Activated naive CD8-positive, alpha-beta T cell treated with anti-CD3 and anti-CD28 coated beads, Interleukin-2, amount 50 U/mL, for 24 hours (primary cell): ENCODE measurements at regions not wholly inside any gene's neighbourhood (a gene's known extent, or its start where the extent isn't known, plus 50 kb on each side); places are given as distances from the start of the nearest gene placed in this dataset.
"Not testable (repeated sequence)": the region's sequence is repeated elsewhere in the genome, so short reads cannot be mapped to it uniquely, and the experiment has no call there.

ENCODE experiments used
- ATAC-seq: fragments of 150-1000 bp; cut with Tn5 transposase; one replicate; pipeline ENCODE4 v1.10.0; 2021
- DNase-seq: peaks from one replicate; pipeline ENCODE4 v3.0.0; 2021
- H3K27ac Mint-ChIP-seq: one replicate; pipeline ENCODE4 v1.8.0; 2021; ENCODE audit warnings: mild to moderate bottlenecking, mixed read lengths
- H3K27me3 Mint-ChIP-seq: one replicate; pipeline ENCODE4 v1.8.0; 2021; ENCODE audit warnings: mixed read lengths
- H3K36me3 Mint-ChIP-seq: one replicate; pipeline ENCODE4 v1.8.0; 2021; ENCODE audit warnings: low read depth, mixed read lengths
- H3K4me1 Mint-ChIP-seq: one replicate; pipeline ENCODE4 v1.8.0; 2021; ENCODE audit warnings: mixed read lengths
- H3K4me3 Mint-ChIP-seq: one replicate; pipeline ENCODE4 v1.8.0; 2021; ENCODE audit warnings: mild to moderate bottlenecking, moderate library complexity, mixed read lengths
- H3K9me3 Mint-ChIP-seq: one replicate; pipeline ENCODE4 v1.8.0; 2021; ENCODE audit warnings: mixed read lengths

GRCh38 chr15:79608066-79608864, 176.1 kb downstream of the MINAR1 start:
- Mint-ChIP-seq H3K36me3 (no peaks in the 10 kb centered on the region), H3K4me3 (no peak overlapping the region), H3K9me3 (no peaks in the 10 kb centered on the region), H3K27ac (no peak overlapping the region), H3K4me1 (no peaks in the 10 kb centered on the region), H3K27me3 (peaks cover 14% of the 10 kb centered on the region)
- ATAC-seq (no peak), DNase-seq (no peak)

GRCh38 chr15:79609506-79609905, 177.4 kb downstream of the MINAR1 start:
- DNase-seq (no peak), ATAC-seq (no peak)
- H3K36me3 Mint-ChIP-seq: no peaks in the 10 kb centered on the region
- H3K4me3 Mint-ChIP-seq: no peak overlapping the region
- H3K27me3 Mint-ChIP-seq: peaks cover 14% of the 10 kb centered on the region
- no peaks in the 10 kb centered on the region for H3K9me3 Mint-ChIP-seq
- H3K27ac Mint-ChIP-seq: no peak overlapping the region
- H3K4me1 Mint-ChIP-seq: no peaks in the 10 kb centered on the region

- H3K27ac Mint-ChIP-seq: no peak overlapping the region
- H3K9me3 Mint-ChIP-seq: no peaks in the 10 kb centered on the region
- H3K27me3 Mint-ChIP-seq: peaks cover 13% of the 10 kb centered on the region
- H3K4me1 Mint-ChIP-seq: no peaks in the 10 kb centered on the region
- ATAC-seq (no peak), DNase-seq (no peak)
- H3K4me3 Mint-ChIP-seq: no peak overlapping the region
- no peaks in the 10 kb centered on the region for H3K36me3 Mint-ChIP-seq
Measured at GRCh38 chr15:79610021-79610420, 177.9 kb downstream of the MINAR1 start.

GRCh38 chr15:79615754-79616153, 183.6 kb downstream of the MINAR1 start:
- Mint-ChIP-seq H3K27me3 (peaks cover 13% of the 10 kb centered on the region), H3K4me1 (no peaks in the 10 kb centered on the region), H3K4me3 (no peak overlapping the region), H3K36me3 (no peaks in the 10 kb centered on the region), H3K9me3 (no peaks in the 10 kb centered on the region), H3K27ac (no peak overlapping the region)
- ATAC-seq: no peak
- no peak for DNase-seq

GRCh38 chr15:79617071-79617470, 184.9 kb downstream of the MINAR1 start:
- no peak overlapping the region for H3K4me3 Mint-ChIP-seq
- H3K36me3 Mint-ChIP-seq: no peaks in the 10 kb centered on the region
- DNase-seq: no peak
- H3K4me1 Mint-ChIP-seq: no peaks in the 10 kb centered on the region
- no peaks in the 10 kb centered on the region for H3K9me3 Mint-ChIP-seq
- ATAC-seq: no peak
- no peak overlapping the region for H3K27ac Mint-ChIP-seq
- peaks cover 10% of the 10 kb centered on the region for H3K27me3 Mint-ChIP-seq

GRCh38 chr15:79620112-79620857, 188.1 kb downstream of the MINAR1 start:
- Mint-ChIP-seq H3K9me3 (no peaks in the 10 kb centered on the region), H3K4me3 (no peak overlapping the region), H3K36me3 (no peaks in the 10 kb centered on the region), H3K27me3 (peaks cover 19% of the 10 kb centered on the region), H3K4me1 (no peaks in the 10 kb centered on the region), H3K27ac (no peak overlapping the region)
- ATAC-seq (no peak), DNase-seq (no peak)

- H3K9me3 Mint-ChIP-seq, H3K4me3 Mint-ChIP-seq, H3K27ac Mint-ChIP-seq, H3K36me3 Mint-ChIP-seq, DNase-seq, H3K4me1 Mint-ChIP-seq, ATAC-seq: not testable (repeated sequence)
- peaks cover 22% of the 10 kb centered on the region for H3K27me3 Mint-ChIP-seq
Measured at GRCh38 chr15:79621805-79622204, 189.7 kb downstream of the MINAR1 start.

- Mint-ChIP-seq H3K4me1 (no peaks in the 10 kb centered on the region), H3K9me3 (no peaks in the 10 kb centered on the region)
Measured at GRCh38 chr15:79623488-79623887, 191.4 kb downstream of the MINAR1 start.

GRCh38 chr15:79629687-79630086, 197.6 kb downstream of the MINAR1 start:
- Mint-ChIP-seq H3K4me1 (no peaks in the 10 kb centered on the region), H3K9me3 (peaks cover 5% of the 10 kb centered on the region)

More at GRCh38 chr15:79623488-79623887, 191.4 kb downstream of the MINAR1 start:
- no peak for DNase-seq
- peaks cover 23% of the 10 kb centered on the region for H3K27me3 Mint-ChIP-seq
- no peak overlapping the region for H3K27ac Mint-ChIP-seq
- ATAC-seq: no peak
- H3K4me3 Mint-ChIP-seq: no peak overlapping the region
- no peaks in the 10 kb centered on the region for H3K36me3 Mint-ChIP-seq

GRCh38 chr15:79632457-79632856, 200.3 kb downstream of the MINAR1 start:
- no peaks in the 10 kb centered on the region for H3K36me3 Mint-ChIP-seq
- DNase-seq (no peak), ATAC-seq (no peak)
- no peak overlapping the region for H3K27ac Mint-ChIP-seq
- H3K4me3 Mint-ChIP-seq: no peak overlapping the region
- H3K4me1 Mint-ChIP-seq: no peaks in the 10 kb centered on the region
- peaks cover 5% of the 10 kb centered on the region for H3K9me3 Mint-ChIP-seq
- H3K27me3 Mint-ChIP-seq: peaks cover 16% of the 10 kb centered on the region

More at GRCh38 chr15:79629687-79630086, 197.6 kb downstream of the MINAR1 start:
- H3K27me3 Mint-ChIP-seq: peaks cover 20% of the 10 kb centered on the region
- DNase-seq (no peak), ATAC-seq (no peak)
- H3K27ac Mint-ChIP-seq: no peak overlapping the region
- no peak overlapping the region for H3K4me3 Mint-ChIP-seq
- H3K36me3 Mint-ChIP-seq: no peaks in the 10 kb centered on the region

GRCh38 chr15:79635149-79635771, 203.1 kb downstream of the MINAR1 start:
- H3K27me3 Mint-ChIP-seq: peaks cover 16% of the 10 kb centered on the region
- DNase-seq: no peak
- peaks cover 5% of the 10 kb centered on the region for H3K9me3 Mint-ChIP-seq
- H3K4me3 Mint-ChIP-seq: no peak overlapping the region
- no peaks in the 10 kb centered on the region for H3K4me1 Mint-ChIP-seq
- H3K27ac Mint-ChIP-seq: no peak overlapping the region
- H3K36me3 Mint-ChIP-seq: no peaks in the 10 kb centered on the region
- ATAC-seq: no peak

GRCh38 chr15:79635897-79636561, 203.9 kb downstream of the MINAR1 start:
- ATAC-seq (no peak), DNase-seq (no peak)
- no peaks in the 10 kb centered on the region for H3K36me3 Mint-ChIP-seq
- no peak overlapping the region for H3K27ac Mint-ChIP-seq
- H3K27me3 Mint-ChIP-seq: peaks cover 21% of the 10 kb centered on the region
- H3K4me3 Mint-ChIP-seq: no peak overlapping the region
- no peaks in the 10 kb centered on the region for H3K4me1 Mint-ChIP-seq
- H3K9me3 Mint-ChIP-seq: peaks cover 5% of the 10 kb centered on the region

- H3K36me3 Mint-ChIP-seq: no peaks in the 10 kb centered on the region
- no peak overlapping the region for H3K4me3 Mint-ChIP-seq
- ATAC-seq (no peak), DNase-seq (no peak)
- H3K27me3 Mint-ChIP-seq: peaks cover 21% of the 10 kb centered on the region
- H3K9me3 Mint-ChIP-seq: peaks cover 9% of the 10 kb centered on the region
- H3K4me1 Mint-ChIP-seq: peaks cover 9% of the 10 kb centered on the region
- no peak overlapping the region for H3K27ac Mint-ChIP-seq
Measured at GRCh38 chr15:79640206-79640605, 208.1 kb downstream of the MINAR1 start.

GRCh38 chr15:79641841-79642240, 209.7 kb downstream of the MINAR1 start:
- Mint-ChIP-seq H3K4me1 (peaks cover 9% of the 10 kb centered on the region), H3K9me3 (peaks cover 19% of the 10 kb centered on the region), H3K4me3 (no peak overlapping the region), H3K36me3 (no peaks in the 10 kb centered on the region), H3K27ac (no peak overlapping the region), H3K27me3 (peaks cover 21% of the 10 kb centered on the region)
- DNase-seq (no peak), ATAC-seq (no peak)
